ENCODE measurements at regions not wholly inside any gene's neighbourhood (a gene's known extent, or its start where the extent isn't known, plus 50 kb on each side); places are given as distances from the start of the nearest gene placed in this dataset.

- no peak for TF ChIP-seq CTCF (IDR thresholded peaks at IDR 0.05)
- no peak for TF ChIP-seq EZH2 (IDR thresholded peaks at IDR 0.05; ENCODE audit: borderline replicate concordance, insufficient read depth, low read depth, low read length, poor library complexity, severe bottlenecking)
These were observed 79.2 kb downstream of the DHCR7 start for GRCh38 chr11:71368966-71369365.

Measured in B cell (primary cell).